HG03139 (cell line): ENCODE measurements at regions not wholly inside any gene's neighbourhood (a gene's known extent, or its start where the extent isn't known, plus 50 kb on each side); places are given as distances from the start of the nearest gene placed in this dataset.

Source experiments
- ATAC-seq: cut with Tn5 transposase; IDR thresholded peaks from one replicate; pipeline ENCODE4 v1.9.1; 2021; ENCODE audit not compliant: unreplicated experiment

- ATAC-seq = no peak
Measured at GRCh38 chr1:240672132-240672811, 60.3 kb upstream of the GREM2 start.

DNA sequence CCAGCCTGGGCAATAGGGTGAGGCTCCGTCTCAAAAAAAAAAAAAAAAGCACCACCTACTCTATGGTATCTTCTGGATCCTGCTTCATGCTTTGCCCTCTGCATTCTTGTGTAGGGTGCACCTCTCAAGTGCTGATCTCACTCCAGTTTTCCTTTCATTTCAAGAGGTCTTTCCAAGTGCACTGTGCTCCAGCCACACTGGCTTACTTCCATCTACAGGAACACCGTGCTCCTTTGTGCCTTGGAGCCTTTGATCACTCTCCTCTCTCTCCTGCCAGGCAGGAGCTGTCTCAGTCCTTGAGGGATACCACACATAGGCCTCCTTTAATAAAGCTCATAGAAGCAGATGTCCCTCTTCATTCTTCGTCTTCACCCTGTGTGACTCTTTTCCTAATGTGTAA, 55.4 kb upstream of the GREM2 start:
- ATAC-seq = no peak

GRCh38 chr1:240666568-240667198, 54.7 kb upstream of the GREM2 start:
- no peak for ATAC-seq

DNA sequence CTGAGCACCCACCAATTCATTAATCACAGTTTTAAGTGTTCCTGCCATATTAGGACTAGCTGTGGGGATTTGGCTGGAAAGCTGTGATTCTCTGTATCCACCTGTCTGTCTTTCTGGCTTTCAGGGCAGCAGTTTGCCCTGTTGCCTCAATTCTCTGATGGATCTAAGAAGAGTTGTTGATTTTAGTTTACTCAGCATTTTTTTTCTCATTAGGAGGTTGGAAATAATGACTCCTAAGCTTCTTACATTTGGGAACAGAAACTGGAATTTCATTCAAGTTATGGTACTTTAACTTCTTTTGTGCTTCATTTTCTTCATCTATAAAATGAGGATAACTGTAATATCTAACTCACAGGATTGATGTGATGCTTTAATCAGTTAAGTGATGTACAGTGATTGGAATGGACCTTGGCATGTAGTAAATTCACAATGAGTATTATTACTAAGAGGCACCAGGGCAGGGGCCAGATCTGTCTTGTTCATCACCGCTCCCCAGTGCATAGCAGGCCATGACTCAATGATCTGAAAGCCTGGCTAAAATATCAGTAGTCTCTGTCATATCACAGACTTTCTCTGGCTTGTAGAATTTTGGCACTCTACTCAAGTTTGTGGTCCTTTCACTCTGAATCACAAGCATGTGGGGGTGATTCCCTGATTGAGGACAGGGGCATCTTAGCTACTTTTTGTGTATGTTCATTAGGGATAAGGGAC, 51.4 kb upstream of the GREM2 start:
- ATAC-seq = no peak
